Pulmonary artery endothelial cell (primary cell): ENCODE measurements at regions not wholly inside any gene's neighbourhood (a gene's known extent, or its start where the extent isn't known, plus 50 kb on each side); places are given as distances from the start of the nearest gene placed in this dataset.

ENCODE experiments used
- DNase-seq: peaks from one replicate; pipeline ENCODE4 v3.0.0-alpha.2; 2011; ENCODE audit warnings: low read depth, low spot score

DNA sequence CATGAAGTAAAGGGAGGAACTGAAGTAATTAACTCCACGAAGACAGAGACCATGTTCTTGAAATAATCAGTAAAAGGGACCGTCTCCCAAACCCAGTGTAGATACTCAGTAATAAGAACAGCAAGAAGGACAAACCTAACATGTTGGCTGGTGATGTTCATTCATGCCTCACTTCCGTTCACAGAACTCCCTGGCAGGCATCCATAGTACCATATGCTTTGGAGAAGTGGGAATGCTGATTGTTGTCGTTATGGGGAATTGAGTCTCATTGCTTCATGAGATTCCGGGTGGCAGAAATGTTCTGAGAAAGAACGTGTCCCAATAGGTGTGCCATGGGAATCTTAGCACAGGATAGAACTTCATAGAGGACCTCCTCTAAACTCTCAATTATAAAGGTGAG, 452.3 kb downstream of the ZSWIM6 start:
- DNase-seq = no peak

DNA sequence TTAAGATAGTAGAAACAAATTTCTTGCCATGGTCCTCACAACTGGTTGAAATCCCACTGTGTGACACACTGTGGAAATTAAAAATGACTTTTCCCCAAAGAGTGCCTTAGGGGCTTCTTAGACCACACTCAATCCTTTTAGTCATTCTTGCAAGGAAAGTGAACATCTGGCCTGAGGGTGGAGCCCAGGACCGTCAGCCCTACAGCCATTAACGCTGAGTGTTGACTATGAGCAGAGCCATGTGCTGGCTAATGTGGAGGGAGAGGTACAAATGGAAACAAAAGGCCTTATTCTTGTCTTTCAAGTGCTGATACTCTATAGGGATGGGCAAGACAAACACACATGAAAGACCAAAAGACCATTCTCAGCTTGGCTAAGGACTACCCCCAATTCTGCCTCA, 456.5 kb downstream of the ZSWIM6 start:
- DNase-seq = no peak

DNA sequence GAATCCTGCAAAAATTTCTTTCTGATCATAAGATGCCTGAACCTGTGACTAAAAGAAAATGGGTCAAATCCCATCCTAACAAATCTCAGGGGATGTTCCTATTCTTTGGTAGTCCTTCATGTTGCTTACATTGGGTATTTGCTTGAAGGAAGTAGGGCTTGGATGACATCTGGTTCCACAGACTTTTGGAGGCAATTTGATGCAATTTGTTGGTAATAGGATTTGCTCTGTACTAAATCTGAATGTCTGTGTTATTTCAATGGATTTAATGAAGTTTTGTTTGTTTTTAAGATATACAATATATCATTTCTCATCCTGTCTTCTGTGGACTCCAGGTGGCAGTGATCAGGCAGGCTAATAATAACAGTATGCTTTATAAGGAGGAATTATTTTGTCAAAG, 457.9 kb downstream of the ZSWIM6 start:
- DNase-seq = no peak

DNA sequence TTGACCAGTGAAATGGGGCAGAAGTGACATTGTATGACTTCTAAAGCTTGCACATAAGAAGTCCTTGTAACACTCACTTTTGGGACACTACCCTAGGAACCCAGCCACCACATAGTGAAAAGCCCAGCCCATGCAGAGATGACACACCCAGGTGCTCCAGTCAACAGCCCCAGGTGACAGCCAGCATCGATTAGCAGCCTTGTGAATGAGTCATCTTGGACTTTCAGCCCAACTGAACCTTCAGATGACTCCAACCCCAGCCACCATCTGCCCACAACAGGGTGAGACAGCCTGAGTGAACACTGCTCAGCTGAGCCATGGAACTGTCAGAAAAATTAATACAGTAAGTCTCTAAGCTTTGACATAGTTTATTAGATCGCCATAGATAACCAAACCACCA, 458.6 kb downstream of the ZSWIM6 start:
- DNase-seq = no peak

DNA sequence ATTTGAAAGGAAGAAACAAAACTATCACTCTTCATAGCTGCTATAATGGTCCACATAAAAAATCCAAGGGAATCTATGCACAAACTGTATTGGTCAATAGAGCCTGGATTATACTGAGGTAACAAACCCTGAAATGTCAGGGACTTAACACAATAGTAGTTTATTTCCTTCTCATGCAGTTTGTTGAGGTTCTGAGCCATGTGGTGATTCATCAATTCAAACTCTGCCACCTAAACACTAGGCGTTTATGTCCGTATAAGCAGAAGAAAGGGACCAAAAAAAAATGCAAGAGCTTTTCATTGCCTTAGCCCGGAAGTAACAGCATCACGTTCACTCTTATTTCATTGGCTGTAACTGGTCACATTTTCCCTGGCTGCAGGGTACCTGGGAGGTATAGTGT, 464.7 kb downstream of the ZSWIM6 start:
- no peak for DNase-seq

DNA sequence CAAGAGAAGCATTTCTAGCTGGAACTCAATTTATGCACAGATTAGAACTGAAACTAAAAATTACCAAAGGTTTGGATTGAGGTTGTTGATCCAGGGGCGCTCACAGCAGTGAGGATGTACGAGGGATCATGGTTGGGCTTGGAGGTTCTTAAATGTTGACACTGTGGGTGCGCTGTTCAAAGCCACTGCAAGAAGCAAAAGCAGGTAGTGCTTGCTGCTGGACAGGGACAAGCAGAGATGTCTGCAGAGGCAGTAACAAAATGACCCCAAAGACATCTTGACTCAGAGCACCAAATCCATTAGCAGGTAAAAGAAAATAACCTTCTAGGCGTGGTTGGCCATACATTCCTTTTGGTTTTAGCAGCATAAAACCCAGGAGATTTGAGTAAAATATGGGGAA, 468.4 kb downstream of the ZSWIM6 start:
- no peak for DNase-seq

DNA sequence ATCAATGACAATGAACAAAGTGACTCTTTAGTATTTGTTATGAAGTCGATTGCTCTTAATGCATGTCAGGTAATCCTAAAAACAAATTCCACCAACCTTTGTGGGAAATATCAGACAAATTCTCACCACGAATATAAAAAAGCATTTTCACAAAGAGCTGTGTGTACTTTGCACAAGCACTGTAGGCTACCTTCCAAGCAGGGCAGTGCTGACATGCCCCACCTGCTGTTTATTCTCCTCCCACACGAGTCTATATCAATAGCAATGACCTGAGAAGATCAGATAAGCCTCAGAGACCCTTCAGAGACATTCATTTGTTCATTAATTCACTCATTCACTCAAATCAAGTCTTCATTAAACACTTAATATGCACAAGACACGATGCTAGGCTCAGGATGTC, 469.1 kb downstream of the ZSWIM6 start:
- DNase-seq = no peak

DNA sequence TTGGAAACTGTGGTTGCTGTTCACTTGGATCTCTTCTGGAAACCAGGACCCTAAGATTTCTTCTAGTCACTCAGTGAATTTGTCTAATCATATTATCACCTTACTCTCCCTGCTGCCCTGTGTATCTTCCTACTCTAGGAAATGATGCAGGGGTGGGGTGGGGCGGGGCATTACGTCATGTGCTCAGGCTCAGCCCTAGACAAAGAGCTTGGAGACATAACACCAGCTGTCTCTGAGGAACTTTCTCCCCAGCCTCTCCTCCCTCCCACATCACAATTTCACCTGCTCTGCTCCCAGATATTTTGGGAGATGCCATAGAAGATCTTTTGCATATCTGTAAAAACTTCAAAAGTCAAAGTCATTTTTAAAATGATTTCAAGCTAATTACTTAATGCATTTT, 470.4 kb downstream of the ZSWIM6 start:
- no peak for DNase-seq

DNA sequence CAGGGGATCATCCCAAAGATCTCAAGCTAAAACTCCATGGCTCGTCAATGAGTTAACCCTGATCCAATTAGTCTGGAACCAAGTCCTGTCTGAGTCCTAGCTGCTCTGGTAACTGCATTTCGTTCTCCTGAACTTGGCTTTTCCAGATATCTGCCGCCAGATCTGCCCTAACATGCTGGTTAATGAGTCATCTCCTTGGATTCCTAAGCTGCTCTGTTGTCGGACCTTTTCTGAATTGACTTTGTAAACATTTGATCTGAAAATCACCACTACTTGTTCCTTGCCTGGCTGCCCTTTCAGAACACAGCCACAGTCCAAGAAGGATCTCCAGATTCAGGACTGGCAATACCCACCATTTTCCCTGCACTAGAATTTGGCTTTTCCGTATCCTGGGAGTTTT, 473.0 kb downstream of the ZSWIM6 start:
- no peak for DNase-seq

DNA sequence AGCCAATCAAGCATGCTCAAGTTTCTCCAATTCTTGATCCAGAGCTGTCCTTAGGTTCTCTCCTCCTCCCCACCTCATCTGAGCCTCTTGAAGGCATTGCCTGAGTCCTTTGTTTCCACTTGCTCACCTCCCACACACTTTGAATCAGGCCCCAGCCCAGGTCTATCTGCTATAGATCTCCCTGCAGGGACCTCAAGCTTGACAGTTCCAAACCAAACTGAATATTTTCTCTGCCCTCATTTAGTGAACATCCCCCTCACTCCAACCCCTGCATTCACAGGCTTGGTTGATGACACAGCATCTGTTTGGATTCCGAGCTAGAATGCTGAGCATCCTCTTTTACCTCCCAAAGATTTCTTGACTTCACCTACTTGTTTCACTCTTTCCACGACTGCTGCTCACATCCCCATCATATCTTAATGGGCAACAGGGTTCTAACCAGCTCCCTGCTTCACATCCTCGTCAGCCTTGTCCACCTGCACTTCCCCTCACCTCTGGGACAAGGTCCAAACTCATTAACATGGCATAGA, 474.5 kb downstream of the ZSWIM6 start:
- DNase-seq = no peak

DNA sequence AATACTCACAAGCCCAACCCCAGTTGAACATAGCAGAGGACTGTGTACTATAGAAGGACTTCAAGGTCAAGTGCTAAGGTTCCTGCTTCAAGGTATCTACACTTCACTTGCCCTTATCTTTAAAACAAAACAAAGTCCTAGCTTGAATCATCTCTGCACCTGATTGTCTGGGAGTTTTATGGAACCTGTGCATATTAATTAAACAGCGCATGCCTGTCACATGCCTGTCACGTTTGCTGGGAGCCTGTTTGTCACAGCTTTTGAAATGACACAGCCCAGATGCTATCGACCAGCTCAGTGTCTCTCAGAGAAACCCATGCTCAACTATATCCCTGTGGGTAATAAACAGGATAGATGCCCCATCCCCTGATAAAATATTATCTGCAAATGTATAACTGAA, 476.0 kb downstream of the ZSWIM6 start:
- no peak for DNase-seq

DNA sequence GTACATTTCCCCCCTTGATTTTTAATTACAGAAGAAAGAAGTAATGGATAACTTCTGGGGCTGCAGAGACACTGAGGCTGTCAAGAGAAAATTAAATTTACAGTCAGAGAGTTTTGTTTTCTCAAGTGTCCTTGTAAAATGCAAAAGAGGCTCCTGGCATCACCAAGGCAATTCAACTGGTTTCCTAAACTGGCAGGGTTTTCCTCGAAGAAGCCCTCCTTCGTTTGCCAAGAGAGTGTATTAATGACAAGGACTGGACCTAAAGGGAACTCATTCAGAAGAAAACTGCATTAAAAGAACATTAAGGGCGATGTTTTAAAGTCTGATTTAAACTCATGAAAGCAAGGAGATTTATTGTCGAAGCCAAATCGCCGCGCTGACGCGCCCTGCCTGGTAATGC, 476.9 kb downstream of the ZSWIM6 start:
- DNase-seq = no peak

DNA sequence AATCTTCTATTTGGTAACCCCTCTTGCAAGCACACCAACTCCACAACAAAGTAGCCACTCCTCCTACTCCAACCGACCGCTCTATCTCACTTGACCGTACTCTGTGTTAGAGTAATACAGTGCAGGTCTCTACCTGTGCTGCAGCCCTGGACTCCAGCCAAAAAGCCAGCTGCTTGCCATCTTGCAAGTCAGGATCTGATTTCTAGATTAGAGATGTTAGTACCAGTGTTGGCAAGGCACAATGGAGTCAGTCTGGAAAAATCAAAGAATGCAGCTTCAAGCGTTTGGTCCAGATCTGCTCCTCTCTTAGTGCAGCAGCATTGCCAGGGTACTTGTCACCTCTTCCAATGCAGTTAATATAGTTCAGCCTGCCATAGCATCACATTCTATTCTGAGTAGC, 477.6 kb downstream of the ZSWIM6 start:
- no peak for DNase-seq

DNA sequence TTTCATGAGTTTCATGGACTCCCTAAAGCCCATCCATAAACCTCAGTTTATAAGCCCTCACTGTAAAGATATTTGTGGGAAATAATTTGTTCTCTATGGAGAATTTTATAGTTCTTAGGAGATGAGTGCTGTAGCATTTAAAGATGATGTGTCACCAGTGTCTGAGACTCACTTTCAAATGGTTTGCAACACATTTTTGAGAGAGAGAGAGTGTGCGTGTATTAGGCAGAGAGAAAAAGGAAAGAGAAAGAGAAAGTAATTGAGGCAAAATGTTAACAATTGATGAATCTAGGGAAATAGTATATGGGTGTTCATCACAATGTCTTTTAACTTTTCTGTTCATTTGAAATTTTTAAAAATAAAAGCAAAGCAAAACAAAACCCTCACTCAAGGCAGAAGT, 479.0 kb downstream of the ZSWIM6 start:
- no peak for DNase-seq

DNA sequence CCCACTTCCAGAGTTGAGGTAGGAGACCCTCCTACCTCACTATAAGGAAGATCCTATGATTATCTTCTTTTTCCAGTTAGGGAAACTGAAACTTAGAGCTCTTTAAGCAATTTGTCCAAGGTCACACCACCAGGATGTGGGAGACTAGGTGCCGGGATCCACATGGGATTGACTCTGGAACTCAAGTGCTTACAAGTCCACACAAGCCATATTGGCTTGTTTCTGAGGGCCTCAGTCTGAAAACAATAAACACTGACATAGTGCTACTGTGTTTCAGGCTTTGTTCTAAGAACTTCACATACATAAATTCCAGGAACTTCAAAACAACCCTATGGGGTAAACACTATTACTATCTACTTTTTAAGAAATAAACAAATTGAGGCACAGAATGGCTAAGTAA, 481.3 kb downstream of the ZSWIM6 start:
- no peak for DNase-seq

DNA sequence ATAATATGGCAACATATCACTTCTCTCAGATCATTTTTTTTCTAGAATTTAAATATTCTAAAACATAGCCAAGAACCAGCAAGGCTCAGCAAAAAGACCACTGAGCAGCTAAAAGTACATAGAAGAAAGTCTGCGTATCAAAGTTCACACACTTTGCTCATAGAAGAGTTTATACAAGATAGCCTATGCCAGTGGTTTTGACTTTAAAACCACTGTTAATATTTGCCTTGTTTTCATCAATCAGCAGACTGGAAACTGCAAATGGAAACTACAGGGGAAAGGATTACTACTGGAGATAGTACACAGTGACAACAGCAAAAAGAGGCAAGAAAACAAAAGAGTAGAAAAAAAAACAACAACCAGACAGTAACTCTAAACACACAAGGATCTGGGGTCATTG, 483.3 kb downstream of the ZSWIM6 start:
- DNase-seq = no peak

DNA sequence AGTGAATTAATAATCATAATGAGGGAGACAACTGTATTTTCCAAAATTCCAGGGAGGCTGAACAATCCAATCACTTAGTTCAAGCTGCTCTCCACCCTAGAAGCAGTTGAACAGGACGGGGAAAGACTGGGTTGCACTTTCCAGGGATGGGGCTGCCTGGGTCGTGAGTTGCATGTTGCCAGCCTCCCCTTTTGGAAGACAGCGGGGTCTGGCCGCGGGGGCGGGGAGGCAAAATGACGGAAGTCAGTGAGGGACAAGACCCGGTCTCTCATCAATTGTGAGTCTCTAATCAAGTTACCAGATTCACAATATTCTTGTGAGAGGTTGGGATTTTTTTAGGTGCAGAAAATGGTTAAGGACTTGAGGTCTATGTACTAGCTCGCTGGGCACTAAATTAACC, 484.1 kb downstream of the ZSWIM6 start:
- no peak for DNase-seq

DNA sequence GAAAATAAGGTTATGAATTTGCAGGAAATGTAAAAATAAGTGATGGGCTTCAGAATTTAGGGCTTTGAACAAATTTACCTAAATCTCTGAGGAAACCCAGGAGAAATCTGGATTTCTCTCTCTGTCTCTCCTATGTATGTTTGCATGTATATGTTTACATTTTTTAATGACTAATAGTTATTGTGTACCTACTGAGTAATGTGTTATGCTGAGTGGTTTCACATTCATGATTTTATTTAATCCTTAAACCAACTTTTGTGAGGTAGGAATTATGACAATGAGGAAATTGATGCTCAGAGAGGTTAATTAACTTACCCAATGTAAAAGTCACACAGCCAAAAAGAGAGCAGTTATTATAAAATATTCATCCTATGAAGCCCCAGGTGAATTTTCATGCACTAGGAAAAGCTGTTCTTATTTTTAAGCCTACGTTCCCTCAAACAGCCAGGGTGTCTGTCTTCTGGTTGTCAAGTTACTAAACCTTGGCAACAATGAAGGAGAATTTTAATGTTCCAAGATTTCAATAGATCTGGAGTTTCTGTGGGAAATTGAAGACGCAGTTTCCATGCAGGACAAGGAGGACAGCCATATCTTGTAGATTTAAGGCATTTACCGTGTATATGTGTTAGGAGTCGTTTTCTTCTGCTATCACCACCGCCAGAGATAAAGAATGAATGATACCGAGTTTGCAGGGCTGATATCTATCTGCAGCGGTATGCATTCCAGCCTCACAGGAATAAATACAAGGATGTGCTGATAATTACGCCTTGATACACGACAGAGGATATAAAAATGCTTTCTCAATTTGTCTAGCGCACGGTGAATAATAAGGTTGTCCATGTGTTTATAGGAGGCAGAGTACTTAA, 484.8 kb downstream of the ZSWIM6 start:
- DNase-seq = no peak

DNA sequence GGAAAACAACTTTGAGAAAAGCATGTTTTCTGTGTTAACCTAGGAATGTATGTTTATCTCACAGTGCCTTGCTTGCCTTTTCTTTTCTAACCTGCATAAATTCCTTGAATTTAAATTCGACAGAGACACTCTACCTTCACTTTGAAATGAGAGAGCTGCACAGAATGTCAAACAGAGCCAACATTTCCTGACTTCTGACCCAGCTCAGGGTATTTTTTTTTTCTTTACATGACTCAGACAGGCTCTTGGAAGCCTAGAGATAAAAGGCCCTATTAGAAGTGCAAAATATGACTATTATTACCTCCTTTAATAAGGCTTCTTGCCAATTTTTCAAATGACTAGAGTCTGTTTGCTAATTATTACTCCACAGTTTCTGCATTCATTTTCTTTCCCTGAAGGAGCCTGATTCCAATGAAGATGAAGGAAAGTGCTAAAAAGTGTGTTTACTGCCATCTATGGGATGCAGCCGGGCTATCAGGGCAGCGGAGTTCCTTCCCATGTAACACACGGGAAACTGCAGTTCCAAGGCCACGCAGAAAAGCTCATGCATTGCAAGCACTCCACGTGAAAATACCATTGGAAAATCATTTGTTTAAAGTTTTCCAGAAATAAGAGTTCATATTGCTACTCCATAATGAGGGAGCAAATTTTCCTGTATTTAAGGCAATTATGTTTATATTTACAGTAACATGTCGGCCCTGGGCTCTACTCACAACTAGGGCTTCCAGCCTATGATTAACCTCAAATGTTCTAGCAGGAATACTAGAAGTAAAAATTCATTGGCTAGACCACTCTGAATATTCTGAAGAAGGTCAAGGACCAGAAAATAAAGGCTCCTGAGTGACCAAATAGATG, 485.6 kb downstream of the ZSWIM6 start:
- peak; percentile 4 for DNase-seq

DNA sequence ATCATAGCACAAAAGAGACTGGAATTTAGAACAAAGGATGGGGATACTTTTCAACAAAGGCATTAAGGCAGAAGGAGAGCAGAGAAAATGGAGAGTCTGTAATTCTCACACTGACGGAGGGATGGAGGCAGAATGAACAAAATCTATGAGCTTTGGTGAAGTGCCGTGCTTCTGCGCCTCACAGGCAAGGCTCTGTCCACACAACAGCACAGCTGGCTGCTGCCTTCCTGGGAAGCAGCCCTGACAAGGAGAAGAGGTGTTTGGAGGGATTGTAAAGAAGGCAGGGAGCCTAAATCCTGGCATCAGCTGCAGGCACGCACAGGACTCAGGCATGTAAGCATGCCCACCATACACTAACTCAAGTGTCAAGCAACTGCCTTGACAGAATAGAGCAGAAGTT, 485.2 kb upstream of the KIF2A start:
- DNase-seq = no peak

DNA sequence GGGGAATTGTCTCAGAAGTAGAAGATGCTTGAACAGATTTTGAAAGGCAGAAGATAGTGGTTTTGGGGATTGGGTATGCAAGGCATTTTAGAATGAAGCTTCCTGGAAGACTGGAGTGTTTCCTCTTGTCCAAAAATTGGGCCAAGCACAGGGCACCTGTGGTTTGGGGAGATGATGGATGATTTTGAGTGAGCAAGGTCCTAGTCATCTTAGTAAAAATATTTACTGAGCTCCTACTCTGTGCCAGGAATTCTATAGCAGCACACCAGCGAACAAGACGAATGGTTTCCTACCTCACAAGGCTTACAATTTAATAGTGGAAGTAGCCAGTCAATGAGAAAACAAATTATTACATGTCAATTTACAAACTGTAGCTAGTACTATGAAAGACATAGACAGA, 484.4 kb upstream of the KIF2A start:
- DNase-seq = no peak

DNA sequence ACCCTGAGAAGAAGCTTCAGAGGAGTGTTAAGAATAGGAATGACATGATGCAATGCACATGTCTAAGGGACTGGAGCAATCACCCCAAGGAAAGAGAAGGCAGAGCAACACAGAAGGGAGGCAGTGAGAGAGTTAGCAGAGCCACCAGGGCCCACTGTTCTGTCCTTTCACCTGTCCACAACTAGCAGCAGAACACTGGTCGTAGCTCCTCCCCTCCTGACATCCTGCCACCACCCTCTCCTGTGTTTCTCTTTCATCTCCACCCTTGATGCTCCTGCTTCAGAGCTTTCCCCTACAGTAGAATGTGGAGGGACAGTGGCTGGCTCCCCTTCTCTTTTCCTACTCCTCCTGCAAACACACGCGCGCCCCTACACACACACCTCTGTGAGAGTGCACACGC, 483.4 kb upstream of the KIF2A start:
- DNase-seq = no peak

DNA sequence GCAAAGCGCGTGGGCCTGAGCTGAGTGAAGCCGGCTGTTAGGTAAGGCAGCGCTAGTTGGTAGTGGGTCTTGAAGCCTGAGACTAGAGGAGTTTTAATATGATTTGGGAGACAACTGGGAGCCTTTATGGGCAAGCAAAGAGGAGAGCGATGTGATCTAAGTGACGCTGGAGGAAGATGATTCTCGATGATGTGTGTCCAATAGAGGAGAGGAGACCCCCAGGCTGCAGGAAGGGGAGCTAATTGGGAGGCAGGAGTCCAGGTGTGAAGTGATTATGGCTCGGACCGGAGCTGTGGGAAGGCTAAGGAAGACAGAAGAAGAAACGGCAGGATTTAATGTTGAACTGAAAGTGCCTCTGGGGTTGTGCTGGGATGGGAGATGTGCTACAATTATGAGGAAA, 482.9 kb upstream of the KIF2A start:
- no peak for DNase-seq
